ENCODE measurements at regions not wholly inside any gene's neighbourhood (a gene's known extent, or its start where the extent isn't known, plus 50 kb on each side); places are given as distances from the start of the nearest gene placed in this dataset.

DNA sequence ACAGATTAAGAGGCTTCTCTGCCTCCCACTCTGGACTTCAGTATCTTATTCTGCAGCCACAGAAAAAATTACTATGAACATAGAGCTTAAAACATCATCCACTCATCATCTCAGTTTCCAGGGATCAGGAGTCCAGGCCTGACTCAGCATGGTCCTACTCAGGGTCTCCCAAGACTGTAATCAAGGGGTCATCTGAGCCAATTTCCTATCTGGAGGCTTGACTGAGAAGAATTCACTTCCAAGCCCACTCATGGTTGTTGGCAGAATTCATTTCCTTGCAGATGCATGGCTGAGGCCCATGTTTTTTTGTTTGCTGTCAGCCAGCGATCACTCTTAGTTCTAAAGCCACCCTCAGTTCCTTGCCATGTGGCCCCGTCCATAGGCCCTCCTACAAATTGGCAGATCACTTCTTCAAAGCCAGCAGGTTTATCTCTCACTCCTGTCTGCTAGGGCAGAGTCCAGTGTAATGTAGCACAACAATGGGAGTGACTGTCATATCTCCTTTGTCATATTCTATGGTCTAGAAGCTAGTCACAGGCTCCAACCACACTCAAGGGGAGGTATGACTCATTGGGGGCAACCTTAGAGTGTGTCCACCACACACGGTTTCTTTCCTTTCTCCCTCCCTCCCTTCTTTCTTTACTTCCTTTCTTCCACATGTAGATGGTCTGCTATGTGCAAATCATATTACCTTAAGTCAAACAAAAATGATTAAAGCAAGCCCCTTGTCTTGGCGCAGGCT lies 251.6 kb downstream of the QDPR start:
- TF ChIP-seq GATA3 (IDR thresholded peaks at IDR 0.05; ENCODE audit: low read depth, low read length) (no peak), GATA2 (IDR thresholded peaks at IDR 0.05; ENCODE audit: low read depth, low read length) (no peak)

DNA sequence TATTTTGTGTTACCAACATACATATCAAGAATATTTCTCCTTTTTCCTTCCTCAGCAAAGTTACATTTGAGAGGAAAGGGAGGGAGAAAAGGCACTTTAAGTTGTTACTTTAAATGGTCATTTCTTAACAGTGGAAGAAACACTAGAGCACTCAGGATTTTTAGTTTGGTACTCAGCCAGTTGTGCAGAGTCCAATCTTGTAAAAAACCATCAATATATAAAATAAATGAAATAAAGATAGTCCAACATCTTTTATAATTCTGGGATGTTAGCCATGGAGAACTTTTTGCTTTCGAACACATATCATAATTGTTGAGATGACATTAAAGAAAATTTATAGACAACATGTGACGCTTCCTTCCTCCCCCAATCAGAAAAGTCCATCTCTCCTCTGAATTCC lies 253.8 kb downstream of the QDPR start:
- TF ChIP-seq GATA3 (IDR thresholded peaks at IDR 0.05; ENCODE audit: low read depth, low read length), result no peak
- no peak for TF ChIP-seq GATA2 (IDR thresholded peaks at IDR 0.05; ENCODE audit: low read depth, low read length)

DNA sequence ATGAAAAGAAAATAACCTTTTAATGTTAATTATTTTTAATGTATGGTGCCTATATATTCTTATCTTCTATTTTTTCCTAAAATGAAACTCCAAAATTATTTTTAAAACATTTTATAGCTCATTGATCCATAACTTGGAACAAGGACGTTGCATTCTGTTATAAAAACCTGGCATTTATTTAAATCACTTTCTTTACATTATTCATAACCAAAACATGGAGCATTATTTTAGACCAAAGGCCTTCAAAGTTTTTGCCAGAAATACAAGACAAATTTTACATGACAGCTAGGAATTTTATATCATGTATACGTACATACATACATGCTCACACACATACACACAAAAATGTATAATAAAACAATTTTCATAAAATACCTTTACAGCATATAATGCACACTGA lies 259.8 kb downstream of the QDPR start:
- TF ChIP-seq GATA3 (IDR thresholded peaks at IDR 0.05; ENCODE audit: low read depth, low read length) (no peak), GATA2 (IDR thresholded peaks at IDR 0.05; ENCODE audit: low read depth, low read length) (no peak)

DNA sequence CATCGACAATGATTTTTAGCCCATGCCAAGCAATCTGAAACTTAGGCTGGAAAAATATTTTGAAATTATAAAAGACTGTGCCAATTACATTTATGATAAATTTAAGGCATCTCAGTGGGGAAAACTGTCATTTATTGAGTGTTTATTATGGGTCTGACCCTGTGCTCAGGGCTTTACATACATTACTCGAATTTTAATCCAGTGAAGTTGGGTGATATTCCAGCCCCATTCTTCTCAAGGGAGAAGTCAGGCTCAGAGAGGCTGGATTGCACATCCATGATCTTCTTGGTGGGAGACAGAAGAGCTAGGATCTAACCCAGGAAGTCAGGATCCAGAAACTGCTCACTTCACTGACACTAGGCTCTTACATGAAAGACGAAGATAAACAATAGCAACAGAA lies 260.8 kb downstream of the QDPR start:
- TF ChIP-seq GATA3 (IDR thresholded peaks at IDR 0.05; ENCODE audit: low read depth, low read length) (no peak), GATA2 (IDR thresholded peaks at IDR 0.05; ENCODE audit: low read depth, low read length) (no peak)

DNA sequence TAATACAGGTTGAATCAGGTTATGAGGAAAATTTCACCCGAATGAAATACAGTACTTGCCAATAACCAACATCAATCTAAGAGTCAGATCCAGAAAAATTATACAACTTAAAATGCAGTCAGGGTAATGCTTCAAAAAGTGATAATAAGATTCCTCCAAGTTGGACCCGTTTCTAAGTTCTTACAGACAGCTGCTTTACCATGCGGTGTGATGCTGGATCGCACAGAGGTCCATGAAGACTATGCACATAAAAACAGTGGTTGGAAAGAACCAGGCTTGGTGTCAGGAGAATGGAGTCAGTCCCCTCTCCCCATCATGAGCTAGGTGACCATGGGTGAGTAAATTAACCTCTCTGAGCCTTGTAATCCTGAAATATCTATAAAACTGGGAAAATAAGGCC lies 261.3 kb downstream of the QDPR start:
- TF ChIP-seq GATA3 (IDR thresholded peaks at IDR 0.05; ENCODE audit: low read depth, low read length) (no peak), GATA2 (IDR thresholded peaks at IDR 0.05; ENCODE audit: low read depth, low read length) (no peak)

DNA sequence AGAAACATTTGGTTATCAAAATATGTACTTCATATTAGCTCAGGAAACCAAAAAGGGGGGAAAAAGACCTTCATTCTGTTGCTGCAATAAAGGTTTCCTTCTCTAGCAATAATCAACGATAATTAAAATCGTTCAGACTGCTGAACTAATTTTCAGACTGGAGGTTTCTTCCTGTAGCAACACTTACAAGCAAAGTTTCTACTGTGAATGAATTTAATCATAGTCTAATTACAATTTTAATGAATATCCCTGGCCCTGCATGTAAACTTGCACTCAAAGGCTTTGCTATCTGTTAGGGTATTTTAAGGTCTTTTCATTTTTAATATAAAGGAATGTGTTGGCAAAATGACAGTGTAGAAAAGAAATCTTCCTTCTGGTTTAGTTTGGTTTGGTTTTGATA lies 265.2 kb downstream of the QDPR start:
- no peak for TF ChIP-seq GATA3 (IDR thresholded peaks at IDR 0.05; ENCODE audit: low read depth, low read length)
- no peak for TF ChIP-seq GATA2 (IDR thresholded peaks at IDR 0.05; ENCODE audit: low read depth, low read length)

DNA sequence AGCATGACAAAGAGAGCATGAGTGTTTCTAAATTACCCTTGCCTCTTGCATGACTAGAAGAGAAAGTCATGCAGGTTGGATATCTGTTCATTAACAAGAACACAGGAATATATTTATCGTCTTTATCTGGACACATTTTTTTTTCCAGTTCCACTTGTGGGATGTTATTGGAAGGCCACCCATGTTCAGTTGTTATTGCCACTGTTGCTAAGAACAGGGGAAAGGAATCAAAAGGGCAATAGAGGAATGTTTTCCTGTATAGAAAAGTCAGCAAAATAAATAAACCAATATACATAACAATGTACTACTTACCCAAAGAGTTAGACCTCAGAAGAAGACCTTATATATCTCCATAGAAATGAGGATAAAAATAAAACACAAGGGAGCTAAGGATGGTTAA lies 270.1 kb downstream of the QDPR start:
- TF ChIP-seq GATA3 (IDR thresholded peaks at IDR 0.05; ENCODE audit: low read depth, low read length) (no peak), GATA2 (IDR thresholded peaks at IDR 0.05; ENCODE audit: low read depth, low read length) (no peak)

DNA sequence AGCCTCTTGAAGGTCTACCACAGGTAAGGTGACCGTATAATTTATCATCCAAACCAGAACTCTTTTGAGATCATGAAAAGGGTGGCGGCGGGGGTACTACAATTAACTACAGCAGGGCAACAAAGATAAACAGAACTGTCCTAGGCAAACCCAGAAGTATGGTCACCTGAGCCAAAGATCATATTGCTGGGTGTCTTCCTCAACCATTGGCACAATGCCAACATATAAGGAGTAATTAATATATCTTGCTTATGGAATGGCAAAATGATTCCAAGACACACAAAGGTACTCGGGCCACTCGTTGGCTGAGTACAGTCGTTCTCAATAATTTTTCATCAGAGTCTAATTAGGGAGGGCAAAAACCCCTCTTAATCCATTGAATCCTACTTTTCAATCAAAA lies 273.3 kb downstream of the QDPR start:
- TF ChIP-seq GATA2 (IDR thresholded peaks at IDR 0.05; ENCODE audit: low read depth, low read length), result no peak
- TF ChIP-seq GATA3 (IDR thresholded peaks at IDR 0.05; ENCODE audit: low read depth, low read length), result no peak

DNA sequence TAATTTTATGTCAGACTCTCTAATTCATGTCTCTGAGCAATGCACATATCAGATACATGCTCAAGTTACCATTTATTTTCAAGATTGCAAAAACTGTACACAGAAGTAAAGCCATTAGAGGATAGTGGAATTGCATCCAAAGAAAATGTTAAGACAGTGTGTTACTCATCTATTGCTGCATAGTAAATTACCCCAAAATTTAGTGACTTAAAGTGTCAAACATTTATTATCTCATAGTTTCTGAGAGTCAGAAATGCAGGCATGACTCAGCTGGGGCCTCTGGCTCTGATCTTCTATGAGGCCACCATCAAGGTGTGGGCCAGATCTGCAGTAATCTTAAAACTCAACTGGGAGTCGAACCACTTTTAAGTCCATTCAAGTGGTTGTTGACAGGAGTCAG lies 275.2 kb downstream of the QDPR start:
- TF ChIP-seq GATA2 (IDR thresholded peaks at IDR 0.05; ENCODE audit: low read depth, low read length), result no peak
- no peak for TF ChIP-seq GATA3 (IDR thresholded peaks at IDR 0.05; ENCODE audit: low read depth, low read length)

DNA sequence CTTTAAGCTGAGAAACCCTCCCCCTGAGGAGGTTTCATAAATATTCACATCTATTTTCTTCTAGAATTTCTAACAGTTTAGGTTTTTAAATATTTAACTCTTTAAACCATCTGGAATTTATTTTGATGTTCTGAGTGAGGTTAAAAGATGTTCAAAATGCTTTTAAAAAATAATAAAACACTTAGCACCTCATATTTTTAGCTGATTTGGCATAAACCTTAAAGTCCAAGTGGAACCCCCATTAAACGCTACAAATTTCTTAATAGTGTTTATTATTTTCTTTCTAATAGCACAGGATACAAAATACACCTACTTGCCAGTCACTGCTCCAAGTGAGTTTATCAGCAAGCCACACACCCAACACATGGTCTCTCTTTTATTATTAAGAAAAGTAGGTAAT lies 277.2 kb downstream of the QDPR start:
- TF ChIP-seq GATA3 (IDR thresholded peaks at IDR 0.05; ENCODE audit: low read depth, low read length) (no peak), GATA2 (IDR thresholded peaks at IDR 0.05; ENCODE audit: low read depth, low read length) (no peak)

DNA sequence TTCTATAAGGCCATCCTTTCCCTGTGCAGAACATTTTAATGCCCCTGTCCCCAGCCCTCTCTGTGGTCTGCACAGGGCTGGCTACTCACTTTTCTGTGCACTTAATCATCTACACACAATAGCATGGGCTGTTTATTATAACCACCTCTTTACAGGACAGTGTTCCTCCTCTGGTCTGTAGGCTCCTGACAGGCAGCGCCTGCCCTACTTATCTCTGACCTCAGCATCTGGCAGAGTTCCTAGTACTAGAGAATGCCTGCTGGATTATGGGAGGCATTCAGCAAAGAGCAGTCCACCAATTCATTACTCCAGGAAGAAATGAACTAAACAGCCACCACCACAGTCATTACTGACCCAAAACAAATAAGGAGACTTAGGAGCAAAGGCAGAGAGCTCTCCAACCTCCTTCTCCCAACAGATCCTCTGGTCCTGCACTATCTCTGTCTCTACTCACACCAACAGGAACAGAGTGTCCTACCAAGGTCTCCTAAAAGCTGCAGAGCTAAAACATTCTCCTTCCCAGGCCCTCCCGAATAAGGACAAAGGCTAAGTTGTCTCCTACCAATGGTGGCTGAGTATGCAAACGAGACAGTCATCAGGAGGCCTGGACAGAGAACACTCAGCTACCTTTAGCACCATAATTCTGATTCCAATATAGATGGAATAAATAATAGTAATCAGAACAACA lies 279.2 kb downstream of the QDPR start:
- TF ChIP-seq GATA3 (IDR thresholded peaks at IDR 0.05; ENCODE audit: low read depth, low read length) (no peak), GATA2 (IDR thresholded peaks at IDR 0.05; ENCODE audit: low read depth, low read length) (no peak)

DNA sequence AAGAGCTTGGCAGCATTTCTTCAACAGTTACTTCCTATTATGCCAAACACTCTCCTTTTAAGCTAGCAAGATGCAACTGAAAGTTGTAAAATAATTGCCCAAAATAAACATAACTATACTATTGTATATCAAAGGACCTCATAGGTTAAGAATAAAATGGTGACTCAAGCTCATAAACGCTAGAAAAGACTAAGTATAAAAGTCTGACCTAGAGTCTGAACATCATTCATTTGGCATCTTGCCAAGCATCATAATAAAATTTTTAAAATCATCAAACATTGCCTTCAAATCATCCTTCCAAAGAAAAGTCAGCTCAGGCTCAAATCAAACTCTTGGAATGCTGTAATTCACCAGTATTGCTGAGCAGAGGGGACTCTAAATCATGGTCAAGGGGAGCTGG lies 281.2 kb downstream of the QDPR start:
- TF ChIP-seq GATA3 (IDR thresholded peaks at IDR 0.05; ENCODE audit: low read depth, low read length) (no peak), GATA2 (IDR thresholded peaks at IDR 0.05; ENCODE audit: low read depth, low read length) (no peak)

DNA sequence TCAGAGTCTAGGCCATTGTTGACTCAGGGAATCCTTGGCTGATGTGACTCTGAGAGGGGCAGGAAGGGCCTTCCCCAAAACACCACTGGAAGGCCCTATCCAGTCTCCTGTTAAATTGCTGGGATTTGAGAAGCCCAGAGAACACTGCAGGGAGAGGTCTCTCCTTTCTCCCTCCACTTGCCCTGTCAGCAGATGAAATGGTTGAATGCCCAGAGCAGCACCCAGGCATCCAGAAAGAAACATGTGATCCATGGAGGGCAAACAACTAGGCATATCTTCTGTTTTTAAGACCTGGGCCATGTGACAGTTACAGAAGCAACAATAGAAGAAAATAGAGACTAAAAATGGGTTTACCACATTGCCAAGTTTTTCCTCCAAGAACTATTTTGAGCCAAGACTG lies 291.1 kb downstream of the QDPR start:
- TF ChIP-seq GATA2 (IDR thresholded peaks at IDR 0.05; ENCODE audit: low read depth, low read length) (no peak), GATA3 (IDR thresholded peaks at IDR 0.05; ENCODE audit: low read depth, low read length) (no peak)

DNA sequence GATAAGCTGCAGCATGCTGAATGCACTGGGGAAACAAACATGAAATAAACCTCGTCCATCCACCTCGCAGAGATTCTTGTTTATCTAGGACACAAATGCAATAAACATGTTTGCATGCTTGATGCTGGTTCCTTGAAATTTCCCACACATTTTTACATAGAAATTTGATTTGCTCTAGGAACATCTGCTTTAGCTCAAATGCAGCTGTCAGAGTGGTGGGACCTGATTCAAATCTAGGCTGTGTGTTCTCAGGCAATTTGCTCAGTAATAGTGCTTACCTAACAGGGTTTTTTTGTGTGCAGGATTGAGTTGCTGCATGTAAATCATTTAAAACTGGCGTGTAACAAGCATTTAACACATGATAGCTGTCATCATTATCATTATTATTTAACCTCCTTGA lies 293.1 kb downstream of the QDPR start:
- TF ChIP-seq GATA3 (IDR thresholded peaks at IDR 0.05; ENCODE audit: low read depth, low read length) (peak; percentile 52; the same call in 1 of the 2 replicates), GATA2 (IDR thresholded peaks at IDR 0.05; ENCODE audit: low read depth, low read length) (peak; percentile 62; the same call in 1 of the 2 replicates)
